Activated T-cell treated with anti-CD3 and anti-CD28 coated beads, Interleukin-2, amount 50 U/mL, for 72 hours (primary cell): ENCODE measurements at regions not wholly inside any gene's neighbourhood (a gene's known extent, or its start where the extent isn't known, plus 50 kb on each side); places are given as distances from the start of the nearest gene placed in this dataset.
"Not testable (repeated sequence)": the region's sequence is repeated elsewhere in the genome, so short reads cannot be mapped to it uniquely, and the experiment has no call there.

Source experiments
- ATAC-seq, 2 donors: fragments of 150-1000 bp; cut with Tn5 transposase; replicated peaks in 1 of 2; 2 replicates each; pipeline ENCODE4 v1.10.0; 2021; ENCODE audit warnings: moderate library complexity in 2 of 2, mild to moderate bottlenecking in 1 of 2
- DNase-seq, 2 donors: peaks; one replicate each; pipeline ENCODE4 v3.0.0; 2021 to 2022; ENCODE audit warnings: mixed read lengths in 1 of 2
- H3K27ac Mint-ChIP-seq: one replicate; pipeline ENCODE4 v1.8.0; 2022; ENCODE audit warnings: mild to moderate bottlenecking, moderate library complexity, mixed read lengths
- H3K27me3 Mint-ChIP-seq: one replicate; pipeline ENCODE4 v1.8.0; 2022; ENCODE audit warnings: low read depth, mixed read lengths
- H3K36me3 Mint-ChIP-seq, 2 donors: one replicate each; pipeline ENCODE4 v1.8.0; 2022; ENCODE audit warnings: mixed read lengths in 2 of 2, mild to moderate bottlenecking in 1 of 2; ENCODE audit not compliant: insufficient read depth in 2 of 2
- H3K4me1 Mint-ChIP-seq: one replicate; pipeline ENCODE4 v1.8.0; 2022; ENCODE audit warnings: low read depth, mixed read lengths
- H3K4me3 Mint-ChIP-seq, 2 donors: one replicate each; pipeline ENCODE4 v1.8.0; 2022; ENCODE audit warnings: mild to moderate bottlenecking in 2 of 2, mixed read lengths in 2 of 2, moderate library complexity in 2 of 2
- H3K9me3 Mint-ChIP-seq, 2 donors: one replicate each; pipeline ENCODE4 v1.8.0; 2022; ENCODE audit warnings: mixed read lengths in 2 of 2

DNA sequence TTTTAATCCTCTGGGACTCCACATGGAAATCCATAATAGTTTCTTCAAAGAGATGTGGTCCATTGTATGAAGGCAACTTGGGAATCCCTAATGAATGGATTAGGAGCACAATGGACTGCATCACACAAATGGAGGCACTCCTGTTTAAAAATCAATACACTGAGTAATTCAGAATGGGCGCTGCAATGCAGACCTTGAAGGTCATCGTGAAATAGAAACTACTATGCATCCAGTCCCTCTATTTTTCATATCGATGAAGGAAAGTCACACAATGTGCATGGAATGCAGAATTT is 98.8 kb upstream of the EGFL6 start:
- ATAC-seq (no peak), DNase-seq (no peak)
- H3K36me3 Mint-ChIP-seq: no peaks in the 10 kb centered on the region
- H3K27ac Mint-ChIP-seq: no peak overlapping the region
- H3K27me3 Mint-ChIP-seq: peaks cover 25% of the 10 kb centered on the region
- H3K4me1 Mint-ChIP-seq: peaks cover 12% of the 10 kb centered on the region
- no peaks in the 10 kb centered on the region for H3K9me3 Mint-ChIP-seq
- H3K4me3 Mint-ChIP-seq: no peak overlapping the region

DNA sequence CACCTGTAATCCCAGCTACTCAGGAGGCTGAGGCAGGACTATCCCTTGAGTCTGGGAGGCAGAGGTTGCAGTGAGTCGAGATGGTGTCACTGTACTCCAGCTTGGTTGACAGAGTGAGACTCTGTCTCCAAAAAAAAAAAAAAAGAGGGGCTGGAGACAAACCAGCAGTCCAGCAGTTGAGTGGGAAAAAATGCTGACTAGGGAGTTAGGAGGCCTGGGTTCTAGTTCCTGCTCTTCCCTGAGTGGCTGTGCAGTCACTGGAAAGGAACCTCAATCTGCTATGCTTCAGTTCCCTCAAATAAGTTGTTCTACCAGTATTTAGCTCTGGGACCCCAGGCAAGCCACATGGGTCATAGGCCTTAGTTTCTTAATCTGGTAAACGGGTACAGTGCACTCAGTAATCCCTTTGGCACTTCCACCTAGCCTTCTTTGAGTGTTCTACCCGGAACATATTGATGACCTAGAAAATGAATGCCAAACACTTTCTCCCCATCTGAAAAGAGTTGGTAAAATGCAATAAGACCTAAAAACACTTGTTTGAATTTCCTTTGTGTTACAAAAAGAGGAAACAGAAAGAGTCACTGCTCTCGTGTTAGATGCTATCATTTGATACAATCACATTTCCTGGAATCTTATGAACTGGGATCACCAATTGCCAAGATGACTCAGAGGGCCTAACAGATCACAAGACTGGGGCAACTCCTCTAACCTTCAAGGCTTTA is 99.3 kb upstream of the EGFL6 start:
- H3K4me3 Mint-ChIP-seq: no peak overlapping the region
- H3K27ac Mint-ChIP-seq: no peak overlapping the region
- H3K36me3 Mint-ChIP-seq: no peaks in the 10 kb centered on the region
- H3K9me3 Mint-ChIP-seq: no peaks in the 10 kb centered on the region
- H3K27me3 Mint-ChIP-seq: peaks cover 20% of the 10 kb centered on the region
- peaks cover 12% of the 10 kb centered on the region for H3K4me1 Mint-ChIP-seq
- no peak for DNase-seq
- ATAC-seq: no peak

DNA sequence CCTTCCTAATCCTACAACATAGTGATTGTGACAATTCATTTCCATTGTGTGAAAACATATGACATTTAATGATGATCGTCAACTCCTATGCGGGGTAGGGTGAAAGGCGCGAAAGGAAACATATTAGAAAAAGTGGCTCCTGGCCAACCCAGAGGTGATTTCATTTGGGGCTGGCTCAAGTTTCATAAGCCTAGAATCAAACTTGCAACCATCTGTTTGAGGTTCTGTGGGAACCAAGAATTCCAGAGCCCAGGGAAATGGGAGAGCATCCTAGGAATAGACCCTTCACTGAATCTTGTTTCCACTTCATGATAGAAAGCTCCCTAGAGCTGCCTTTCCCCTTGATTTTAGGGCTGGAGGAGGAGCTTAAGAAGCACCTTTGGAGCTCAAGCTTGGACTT is 101.3 kb upstream of the EGFL6 start:
- DNase-seq (no peak), ATAC-seq (no peak)
- no peak overlapping the region for H3K27ac Mint-ChIP-seq
- H3K4me1 Mint-ChIP-seq: peaks cover 4% of the 10 kb centered on the region
- H3K27me3 Mint-ChIP-seq: peaks cover 10% of the 10 kb centered on the region
- peaks cover 0 to under 1% of the 10 kb centered on the region in 2 donors for H3K36me3 Mint-ChIP-seq
- H3K9me3 Mint-ChIP-seq: no peaks in the 10 kb centered on the region
- H3K4me3 Mint-ChIP-seq: no peak overlapping the region

DNA sequence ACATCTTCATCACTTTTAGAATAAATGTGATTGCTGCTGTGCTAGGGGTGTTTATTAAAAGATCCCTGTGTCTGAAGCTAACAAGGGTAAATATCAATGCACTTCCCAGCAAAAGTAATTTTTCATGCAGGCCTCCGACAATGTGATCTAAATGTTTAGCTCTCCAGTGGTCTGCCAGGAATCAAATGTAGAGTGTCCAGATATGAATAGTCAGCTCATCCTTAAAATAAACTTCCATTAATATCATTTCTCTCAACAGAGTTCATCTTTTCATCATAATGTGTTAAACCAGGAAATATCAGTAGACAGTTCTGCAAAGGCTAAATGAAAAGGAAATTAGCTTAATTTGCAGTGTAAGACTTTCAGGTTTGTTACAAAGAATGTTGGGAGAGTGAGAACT is 102.2 kb upstream of the EGFL6 start:
- no peak for DNase-seq
- Mint-ChIP-seq H3K9me3 (peaks cover 0 to 4% of the 10 kb centered on the region in 2 donors), H3K36me3 (peaks cover 0 to 4% of the 10 kb centered on the region in 2 donors), H3K27me3 (peaks cover 17% of the 10 kb centered on the region), H3K4me3 (no peak overlapping the region), H3K4me1 (peaks cover 4% of the 10 kb centered on the region), H3K27ac (no peak overlapping the region)
- no peak for ATAC-seq

DNA sequence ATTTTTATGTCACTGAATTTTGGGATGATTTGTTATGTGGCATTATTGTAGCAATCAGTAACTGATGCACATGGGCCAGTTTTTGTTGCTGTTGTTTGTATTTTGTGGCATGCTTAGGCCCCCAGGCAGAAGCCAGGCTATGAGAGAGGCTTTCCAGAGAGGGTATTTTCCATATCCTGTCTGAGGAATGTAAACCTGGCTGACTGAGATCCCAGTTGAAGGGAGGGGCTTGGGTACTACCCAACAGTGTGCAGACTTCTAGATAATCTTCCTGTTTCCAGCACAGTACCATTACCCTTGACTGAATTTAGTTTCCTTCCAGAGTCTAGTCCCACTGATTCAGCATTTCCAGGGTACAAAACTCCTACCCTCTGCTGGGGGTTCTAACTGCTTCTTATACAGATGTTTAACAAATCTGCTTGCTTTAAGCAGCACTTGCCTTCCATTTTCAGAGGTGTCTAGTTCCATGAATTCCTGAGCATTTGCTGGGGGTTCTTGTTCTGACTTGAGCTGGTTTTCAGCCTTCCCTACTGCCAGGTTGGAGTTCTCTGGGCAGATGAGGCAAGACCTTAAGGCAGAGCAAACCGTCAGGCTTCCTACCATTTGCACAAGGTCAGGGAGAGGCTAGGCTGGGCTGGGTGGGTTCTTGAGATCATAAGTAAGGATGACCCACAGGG is 104.7 kb upstream of the EGFL6 start:
- no peaks in the 10 kb centered on the region for H3K4me1 Mint-ChIP-seq
- DNase-seq (no peak), ATAC-seq (no peak)
- no peak overlapping the region for H3K4me3 Mint-ChIP-seq
- peaks cover 0 to 4% of the 10 kb centered on the region in 2 donors for H3K9me3 Mint-ChIP-seq
- H3K27me3 Mint-ChIP-seq: peaks cover 33% of the 10 kb centered on the region
- H3K27ac Mint-ChIP-seq: no peak overlapping the region
- H3K36me3 Mint-ChIP-seq: peaks cover 0 to 4% of the 10 kb centered on the region in 2 donors

DNA sequence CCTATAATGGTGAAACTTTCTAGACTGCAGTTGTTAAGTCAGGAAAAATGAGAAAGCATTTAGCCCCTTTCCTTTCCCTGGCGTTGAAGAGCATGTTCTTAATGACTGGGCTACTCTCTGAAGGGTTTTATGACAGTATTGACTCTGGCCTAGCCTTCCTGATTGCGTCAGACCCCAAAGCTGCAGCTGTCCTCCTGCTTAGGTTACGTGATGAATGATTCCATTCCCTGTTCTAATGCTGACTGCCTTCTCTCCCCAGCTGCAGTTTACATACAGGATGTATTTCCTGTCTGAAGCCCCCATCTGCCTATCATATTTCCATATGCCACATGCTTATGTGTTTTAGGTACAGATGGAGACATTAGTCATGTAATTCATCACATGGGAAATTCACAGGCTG is 105.8 kb upstream of the EGFL6 start:
- Mint-ChIP-seq H3K4me3 (no peak overlapping the region), H3K27ac (no peak overlapping the region), H3K36me3 (peaks cover 0 to 4% of the 10 kb centered on the region in 2 donors), H3K27me3 (peaks cover 42% of the 10 kb centered on the region), H3K4me1 (no peaks in the 10 kb centered on the region), H3K9me3 (peaks cover 0 to 4% of the 10 kb centered on the region in 2 donors)
- no peak for DNase-seq
- no peak for ATAC-seq

DNA sequence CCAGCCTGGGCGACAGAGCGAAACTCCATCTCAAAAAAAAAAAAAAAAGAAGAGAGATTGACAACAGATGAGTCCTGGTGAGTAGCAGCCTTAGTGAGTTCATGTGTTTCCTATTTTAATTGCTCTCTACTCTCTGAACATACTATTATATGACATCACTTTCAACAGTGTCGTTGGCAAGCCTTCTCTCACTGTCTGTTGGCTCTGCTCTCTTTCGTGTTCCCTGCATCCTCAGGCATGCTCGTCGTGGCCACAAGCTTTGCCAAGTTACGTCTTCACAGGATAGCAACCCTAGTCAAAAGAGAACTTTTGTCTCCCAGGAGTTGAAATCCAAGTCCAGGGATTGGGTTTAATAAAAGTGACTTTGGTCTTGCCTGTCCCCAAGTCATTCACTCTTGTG is 117.1 kb upstream of the EGFL6 start:
- no peaks in the 10 kb centered on the region for H3K4me1 Mint-ChIP-seq
- H3K27me3 Mint-ChIP-seq: peaks cover 26% of the 10 kb centered on the region
- ATAC-seq (no peak), DNase-seq (no peak)
- no peak overlapping the region for H3K4me3 Mint-ChIP-seq
- no peak overlapping the region for H3K27ac Mint-ChIP-seq
- H3K9me3 Mint-ChIP-seq: peaks cover 2 to 4% of the 10 kb centered on the region in 2 donors
- H3K36me3 Mint-ChIP-seq: no peaks in the 10 kb centered on the region

DNA sequence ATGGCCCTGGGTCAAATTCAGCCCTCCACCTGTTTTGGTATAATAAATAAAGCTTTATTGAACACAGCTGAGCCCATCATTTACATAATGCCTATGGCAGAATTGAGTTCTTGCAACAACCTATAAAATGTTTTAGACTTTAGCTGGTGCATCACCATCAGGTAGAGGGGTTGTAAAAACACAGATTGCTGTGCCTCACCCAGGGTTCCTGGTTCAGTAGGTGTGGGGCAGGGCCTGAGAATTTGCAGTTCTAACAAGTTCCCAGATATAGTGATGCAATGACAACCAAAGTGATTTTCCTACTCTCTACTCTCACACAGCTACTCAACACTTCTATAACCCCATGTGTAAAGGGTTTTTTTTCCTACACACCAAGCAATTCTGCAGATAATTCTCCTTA is 120.0 kb upstream of the EGFL6 start:
- Mint-ChIP-seq H3K27me3 (peaks cover 24% of the 10 kb centered on the region), H3K4me3 (no peak overlapping the region), H3K4me1 (no peaks in the 10 kb centered on the region), H3K36me3 (peaks cover 0 to 1% of the 10 kb centered on the region in 2 donors), H3K9me3 (peaks cover 4% of the 10 kb centered on the region in 2 donors), H3K27ac (no peak overlapping the region)
- DNase-seq (no peak), ATAC-seq (no peak)

DNA sequence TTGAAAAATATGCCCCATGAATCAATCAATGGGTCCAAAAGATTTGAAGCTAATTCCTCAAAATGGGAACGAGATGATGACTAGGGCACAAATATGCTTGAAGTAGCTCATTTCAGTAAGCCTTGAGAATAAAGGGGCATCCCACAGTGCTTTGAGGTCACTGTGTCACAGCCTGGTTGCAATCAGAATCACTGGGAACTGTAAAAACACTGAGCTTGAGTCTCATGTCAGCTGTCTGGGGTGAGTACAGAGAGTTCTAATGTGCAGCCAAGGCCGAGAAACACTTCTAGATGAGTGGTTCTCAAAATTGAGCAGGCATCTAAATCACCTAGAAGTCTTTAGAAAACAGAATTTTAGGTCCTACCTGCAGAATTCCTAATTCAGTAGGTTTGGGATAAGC is 120.5 kb upstream of the EGFL6 start:
- Mint-ChIP-seq H3K4me3 (no peak overlapping the region), H3K4me1 (no peaks in the 10 kb centered on the region), H3K27me3 (peaks cover 27% of the 10 kb centered on the region)

DNA sequence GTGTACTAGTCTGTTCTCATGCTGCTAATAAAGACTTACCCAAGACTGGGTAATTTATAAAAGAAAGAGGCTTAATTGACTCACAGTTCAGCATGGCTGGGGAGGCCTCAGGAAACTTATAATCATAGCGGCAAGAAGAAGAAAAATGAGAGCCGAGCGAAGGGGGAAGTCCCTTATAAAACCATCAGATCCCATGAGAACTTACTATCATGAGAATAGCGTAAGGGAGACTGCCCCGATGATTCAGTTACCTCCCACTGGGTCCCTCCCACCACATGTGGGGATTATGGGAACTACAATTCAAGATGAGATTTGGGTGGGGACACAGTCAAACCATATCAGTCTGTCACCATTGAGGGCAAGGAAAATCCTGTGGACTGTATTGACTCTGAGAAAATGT is 121.8 kb upstream of the ATXN3L start:
- H3K4me3 Mint-ChIP-seq, H3K27ac Mint-ChIP-seq, DNase-seq, H3K36me3 Mint-ChIP-seq, ATAC-seq, H3K9me3 Mint-ChIP-seq, H3K4me1 Mint-ChIP-seq: not testable (repeated sequence)
- peaks cover 28% of the 10 kb centered on the region for H3K27me3 Mint-ChIP-seq

More for the DNA sequence above, 120.5 kb upstream of the EGFL6 start:
- DNase-seq: no peak
- Mint-ChIP-seq H3K27ac (no peak overlapping the region), H3K36me3 (peaks cover 0 to 1% of the 10 kb centered on the region in 2 donors), H3K9me3 (peaks cover 4 to 5% of the 10 kb centered on the region in 2 donors)
- ATAC-seq: no peak

DNA sequence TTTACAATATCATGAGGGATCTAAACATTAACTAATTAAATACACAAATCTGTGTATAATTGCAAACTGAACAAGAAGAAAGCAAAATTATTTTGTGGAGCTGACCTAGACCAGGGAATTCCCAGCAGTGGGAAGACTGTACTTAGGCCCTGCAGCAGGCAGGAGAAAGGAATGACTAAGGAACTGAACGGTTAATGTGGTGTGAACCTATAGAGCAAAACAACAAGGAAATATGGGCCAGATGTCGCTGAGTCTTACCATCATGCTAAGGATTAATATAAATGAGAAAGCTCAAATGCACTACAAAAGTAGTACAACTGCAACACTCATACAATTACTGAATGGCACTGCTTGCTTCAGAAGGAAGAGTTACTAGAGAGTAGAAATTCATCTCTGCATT is 120.3 kb upstream of the ATXN3L start:
- ATAC-seq (no peak), DNase-seq (no peak)
- peaks cover 0 to 3% of the 10 kb centered on the region in 2 donors for H3K36me3 Mint-ChIP-seq
- no peak overlapping the region for H3K4me3 Mint-ChIP-seq
- H3K27ac Mint-ChIP-seq: no peak overlapping the region
- H3K4me1 Mint-ChIP-seq: no peaks in the 10 kb centered on the region
- peaks cover 28% of the 10 kb centered on the region for H3K27me3 Mint-ChIP-seq
- peaks cover 0 to 6% of the 10 kb centered on the region in 2 donors for H3K9me3 Mint-ChIP-seq

DNA sequence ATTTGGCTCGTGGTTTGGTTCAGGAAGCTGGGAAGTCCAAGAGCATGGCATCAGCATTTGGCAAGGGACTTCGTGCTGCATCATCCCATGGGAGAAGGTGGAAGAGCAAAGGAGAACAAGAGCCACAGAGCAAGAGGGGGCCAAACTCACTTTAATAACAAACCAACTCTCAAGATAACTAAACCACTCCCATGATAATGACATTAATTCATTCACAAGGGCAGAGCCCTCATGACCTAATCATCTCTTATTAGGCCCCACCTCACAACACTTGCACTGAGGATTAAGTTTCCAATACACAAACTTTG is 113.4 kb upstream of the ATXN3L start:
- DNase-seq (no peak), ATAC-seq (no peak)
- H3K27me3 Mint-ChIP-seq: peaks cover 9% of the 10 kb centered on the region
- peaks cover 0 to 1% of the 10 kb centered on the region in 2 donors for H3K9me3 Mint-ChIP-seq
- no peaks in the 10 kb centered on the region for H3K36me3 Mint-ChIP-seq
- no peak overlapping the region for H3K4me3 Mint-ChIP-seq
- no peak overlapping the region for H3K27ac Mint-ChIP-seq
- peaks cover 7% of the 10 kb centered on the region for H3K4me1 Mint-ChIP-seq

DNA sequence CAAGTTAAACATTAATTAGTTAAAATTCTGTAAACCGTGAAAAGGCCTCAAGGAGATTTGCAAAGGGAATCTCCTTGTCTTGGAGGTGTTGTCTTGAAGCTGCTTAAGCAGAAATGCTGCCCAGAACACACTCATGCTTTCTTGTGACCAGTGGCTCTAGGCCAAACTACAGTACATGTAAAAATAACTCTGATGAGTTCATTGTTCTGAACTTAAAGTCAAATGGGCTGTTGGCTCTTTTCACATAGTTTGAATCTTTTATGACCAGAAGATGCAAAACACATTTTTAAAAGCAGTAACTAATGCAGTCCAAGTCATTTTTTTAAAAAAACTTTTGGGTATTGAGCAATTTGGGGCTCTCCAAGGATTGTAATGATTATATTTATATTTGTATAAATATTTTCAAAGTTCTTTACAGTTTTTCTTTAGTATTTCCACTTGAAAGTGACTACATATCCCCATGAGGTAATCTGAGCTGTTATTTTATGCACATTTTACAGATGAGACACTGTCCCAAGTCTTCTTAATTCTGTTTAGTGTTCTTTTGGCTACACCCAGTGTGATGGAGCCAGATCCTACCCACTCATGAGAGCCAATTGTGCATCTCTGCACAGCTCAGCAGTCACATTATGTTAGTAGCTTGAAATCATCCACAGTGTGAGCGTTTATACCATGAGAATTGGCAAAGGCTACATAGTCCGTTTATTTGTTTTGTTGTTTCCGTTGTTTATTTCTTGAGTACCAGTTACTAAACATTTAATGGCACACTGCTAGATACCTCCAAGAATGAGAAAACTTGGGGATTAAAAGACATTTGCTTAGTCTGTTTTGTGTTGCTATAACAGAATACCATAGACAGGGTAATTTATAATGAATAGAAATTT is 112.8 kb upstream of the ATXN3L start:
- Mint-ChIP-seq H3K27me3 (peaks cover 13% of the 10 kb centered on the region), H3K9me3 (peaks cover 0 to 1% of the 10 kb centered on the region in 2 donors), H3K36me3 (no peaks in the 10 kb centered on the region), H3K4me1 (peaks cover 9% of the 10 kb centered on the region), H3K4me3 (no peak overlapping the region), H3K27ac (no peak overlapping the region)
- ATAC-seq (no peak), DNase-seq (no peak)
